K562 (cell line): ENCODE measurements at regions not wholly inside any gene's neighbourhood (a gene's known extent, or its start where the extent isn't known, plus 50 kb on each side); places are given as distances from the start of the nearest gene placed in this dataset.

Source experiments
- ATAC-seq: fragments of 200-7000 bp; cut with Tn5 transposase; 3 replicates; pipeline ENCODE4 v1.9.1; 2020; ENCODE audit warnings: moderate library complexity
- BruUV-seq: library from RNA; stranded (reverse); fragments of 400-500 nt; replicated peaks from 2 replicates; lab custom pipeline; 2021; lab: Mats Ljungman, UMichigan
- CTCF ChIA-PET: fragments of 300-600 bp; formaldehyde crosslinking; extraction: SDS; loops from one replicate; lab custom pipeline; 2021; ENCODE audit warnings: low intra/inter-chr PET ratio; lab: Yijun Ruan, JAX
- POLR2A ChIA-PET: fragments of 300-600, 350-650 bp; sonication (Branson Sonifier 250); formaldehyde crosslinking; extraction: SDS; loops from one replicate; lab custom pipeline; 2021; ENCODE audit warnings: antibody characterized with exemption, inconsistent platforms; lab: Yijun Ruan, JAX
- DNase-seq, 4 experiments: peaks; one replicate each; pipeline versions ENCODE4 v3.0.0 to v3.0.0-alpha.2; 2011 to 2018; ENCODE audit warnings: low spot score in 3 of 4, mixed read lengths in 3 of 4; ENCODE audit errors: extremely low read depth in 1 of 4
- FAIRE-seq: peaks from 2 replicates; lab custom pipeline; 2011; peaks lifted over from hg19 to GRCh38; lab: Jason Lieb, UNC
- H2AFZ ChIP-seq: 2 replicates; pipeline ENCODE4 v1.6.0; 2011; ENCODE audit warnings: low read depth, low read length, control low read depth, inconsistent platforms
- H3K27ac ChIP-seq: fragments of 200-600 bp; 3 replicates; pipeline ENCODE4 v1.8.0; 2011; ENCODE audit warnings: low read depth, mild to moderate bottlenecking, control low read depth, inconsistent platforms, low read length, moderate library complexity, mixed read lengths; ENCODE audit errors: extremely low read depth
- H3K27me3 ChIP-seq, 2 experiments: fragments of 300-600 bp in 1 of 2; 2 replicates in 1 of 2; 3 replicates in 1 of 2; pipeline versions ENCODE4 v1.6.0 to v1.8.0; 2011; ENCODE audit warnings: inconsistent platforms in 2 of 2, low read length in 2 of 2, mild to moderate bottlenecking in 1 of 2, mixed read lengths in 1 of 2, moderate library complexity in 1 of 2; ENCODE audit not compliant: control insufficient read depth in 2 of 2, insufficient read depth in 2 of 2
- H3K36me3 ChIP-seq: fragments of 300-600 bp; 3 replicates; pipeline ENCODE4 v1.8.0; 2011; ENCODE audit warnings: mild to moderate bottlenecking, low read length, inconsistent platforms; ENCODE audit not compliant: control insufficient read depth, insufficient read depth
- H3K4me1 ChIP-seq, 2 experiments: fragments of 200-600 bp in 1 of 2; replicated peaks in 1 of 2; 2 replicates in 1 of 2; 3 replicates in 1 of 2; pipeline versions ENCODE4 v1.5.1 to v1.8.0; 2011; ENCODE audit warnings: inconsistent platforms in 2 of 2, low read length in 2 of 2, mild to moderate bottlenecking in 1 of 2, mixed read lengths in 1 of 2, moderate library complexity in 1 of 2; ENCODE audit not compliant: control insufficient read depth in 2 of 2, insufficient read depth in 2 of 2
- H3K4me2 ChIP-seq: 2 replicates; pipeline ENCODE4 v1.6.1; 2011; ENCODE audit warnings: low read length, control low read depth, inconsistent platforms, mixed read lengths; ENCODE audit not compliant: insufficient read depth
- H3K4me3 ChIP-seq: fragments of 200-600 bp; sonication (generic), shearing (Covaris generic); 2 replicates; pipeline ENCODE4 v1.5.1; 2016; ENCODE audit warnings: control low read depth, inconsistent platforms
- H3K79me2 ChIP-seq: fragments of 200-600 bp; 3 replicates; pipeline ENCODE4 v1.8.0; 2011; ENCODE audit warnings: low read length, inconsistent platforms; ENCODE audit not compliant: control insufficient read depth, insufficient read depth
- H3K9ac ChIP-seq, 2 experiments: 2 replicates each; pipeline versions ENCODE4 v1.6.0 to v1.6.1; 2011; ENCODE audit warnings: low read depth in 2 of 2, low read length in 2 of 2, control low read depth in 1 of 2, inconsistent platforms in 1 of 2, mild to moderate bottlenecking in 1 of 2, mixed read lengths in 1 of 2; ENCODE audit not compliant: insufficient read depth in 1 of 2
- H3K9me1 ChIP-seq: one replicate; pipeline ENCODE4 v1.6.0; 2011; ENCODE audit warnings: inconsistent platforms, mild to moderate bottlenecking, low read length, moderate library complexity; ENCODE audit not compliant: control insufficient read depth, insufficient read depth
- H3K9me3 ChIP-seq: replicated peaks from 2 replicates; pipeline ENCODE4 v1.5.1; 2011; ENCODE audit warnings: low read depth, low read length, inconsistent platforms; ENCODE audit not compliant: control insufficient read depth, insufficient read depth
- H4K20me1 ChIP-seq: replicated peaks from 2 replicates; pipeline ENCODE4 v1.6.1; 2011; ENCODE audit warnings: low read length, inconsistent platforms, mixed read lengths; ENCODE audit not compliant: control insufficient read depth, insufficient read depth
- ATF2 ChIP-seq: sonication (generic); formaldehyde crosslinking; IDR thresholded peaks from 2 replicates; pipeline ENCODE4 v1.8.1; 2022; ENCODE audit warnings: missing genetic modification reagents
- BRCA1 ChIP-seq, 2 experiments: fragments of 450-650 bp in 1 of 2; sonication (generic) in 1 of 2; formaldehyde crosslinking in 1 of 2; IDR thresholded peaks; 2 replicates each; pipeline versions ENCODE4 v1.5.0 to v1.6.1; 2017 to 2020; ENCODE audit warnings: mild to moderate bottlenecking in 1 of 2, missing genetic modification reagents in 1 of 2
- MED1 ChIP-seq: sonication (generic); formaldehyde crosslinking; IDR thresholded peaks from 2 replicates; pipeline ENCODE4 v1.8.1; 2023; ENCODE audit warnings: missing genetic modification reagents, borderline replicate concordance
- NCOA4 ChIP-seq: fragments of 450-650 bp; IDR thresholded peaks from 2 replicates; pipeline ENCODE4 v1.6.1; 2018; ENCODE audit warnings: mild to moderate bottlenecking; ENCODE audit not compliant: partially characterized antibody
- POLR2H ChIP-seq: IDR thresholded peaks from 2 replicates; pipeline ENCODE4 v1.6.1; 2016; ENCODE audit warnings: missing genetic modification characterization, low read depth, mild to moderate bottlenecking, control low read depth, missing compliant biosample characterization, moderate library complexity
- SMAD4 ChIP-seq: fragments of 250-450 bp; sonication (Bioruptor Pico); conservative IDR thresholded peaks from 2 replicates; pipeline ENCODE4 v1.8.0; 2021; ENCODE audit warnings: inconsistent platforms, mild to moderate bottlenecking, moderate library complexity
- SMC3 ChIP-seq: conservative IDR thresholded peaks from 2 replicates; pipeline ENCODE4 v1.6.1; 2011; ENCODE audit warnings: low read depth, low read length, improper control_type of control experiment; ENCODE audit not compliant: insufficient read depth
- WGBS: fragments of 100-300 bp; shearing (Covaris generic); methylation state at CpG from one replicate; pipeline ENCODE4 v1.1.6; 2016; ENCODE audit warnings: low coverage, mixed read lengths; ENCODE audit not compliant: insufficient coverage; ENCODE audit errors: missing lambda C conversion rate; 5-methylcytosine and 5-hydroxymethylcytosine counted together
- in situ Hi-C: fragments of 300-500 bp; cut with MboI; formaldehyde crosslinking; loops from 4 replicates; pipeline ENCODE4 v1.15.0; 2018; ENCODE audit warnings: inconsistent platforms, mixed read lengths
- intact Hi-C: fragments of 100-400 bp; cut with micrococcal nuclease; formaldehyde crosslinking; loops from 2 replicates; pipeline ENCODE4 v1.14.2; 2022
- TF ChIP-seq, protein P1 (sequence below): sonication (generic); formaldehyde crosslinking; IDR thresholded peaks from 2 replicates; pipeline ENCODE4 v1.8.0; 2022; ENCODE audit warnings: mild to moderate bottlenecking, missing genetic modification reagents

DNA sequence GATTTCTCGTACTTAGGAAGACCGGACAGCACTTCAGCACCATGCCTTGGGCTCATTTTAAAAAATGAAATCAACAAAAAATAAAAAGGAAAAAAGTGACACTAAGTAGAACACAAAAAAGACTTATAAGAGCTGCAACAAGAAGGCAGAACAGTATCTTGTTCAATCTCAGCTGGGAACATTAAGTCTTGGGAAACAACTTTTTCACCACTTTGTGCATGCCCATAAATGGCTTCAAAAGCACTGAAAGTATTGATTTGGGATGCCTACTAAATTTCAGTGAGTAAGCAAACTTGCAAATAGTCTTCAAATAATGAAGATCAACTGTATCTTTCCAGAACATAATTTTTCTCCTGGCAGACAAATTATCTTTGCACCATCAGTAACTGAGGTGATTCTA is 489.3 kb downstream of the NXPH1 start:
- 19% methylated on average over 2 of the region's 2 CpGs for WGBS
- H3K9me1 ChIP-seq = no peaks in the 10 kb centered on the region
- intact Hi-C loops = no loop called here
- DNase-seq = no peak
- TF ChIP-seq SMAD4 (CRISPR knock-in tag) (no peak), SMC3 (no peak), MED1 (CRISPR knock-in tag) (no peak), BRCA1 (IDR thresholded peaks at IDR 0.05) (no peak), BRCA1 (CRISPR knock-in tag; IDR thresholded peaks at IDR 0.05) (no peak), ATF2 (CRISPR knock-in tag) (no peak), POLR2H (tag) (no peak), NCOA4 (no peak)
- TF ChIP-seq, protein P1, sequence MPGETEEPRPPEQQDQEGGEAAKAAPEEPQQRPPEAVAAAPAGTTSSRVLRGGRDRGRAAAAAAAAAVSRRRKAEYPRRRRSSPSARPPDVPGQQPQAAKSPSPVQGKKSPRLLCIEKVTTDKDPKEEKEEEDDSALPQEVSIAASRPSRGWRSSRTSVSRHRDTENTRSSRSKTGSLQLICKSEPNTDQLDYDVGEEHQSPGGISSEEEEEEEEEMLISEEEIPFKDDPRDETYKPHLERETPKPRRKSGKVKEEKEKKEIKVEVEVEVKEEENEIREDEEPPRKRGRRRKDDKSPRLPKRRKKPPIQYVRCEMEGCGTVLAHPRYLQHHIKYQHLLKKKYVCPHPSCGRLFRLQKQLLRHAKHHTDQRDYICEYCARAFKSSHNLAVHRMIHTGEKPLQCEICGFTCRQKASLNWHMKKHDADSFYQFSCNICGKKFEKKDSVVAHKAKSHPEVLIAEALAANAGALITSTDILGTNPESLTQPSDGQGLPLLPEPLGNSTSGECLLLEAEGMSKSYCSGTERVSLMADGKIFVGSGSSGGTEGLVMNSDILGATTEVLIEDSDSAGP (CRISPR knock-in tag) = no peak
- TF ChIP-seq, all 486 proteins: peak for 0
- in situ Hi-C loops = no loop called here
- CTCF ChIA-PET = no interaction called here
- Histone ChIP-seq H4K20me1 (no peaks in the 10 kb centered on the region), H3K4me2 (no peak overlapping the region), H3K36me3 (no peaks in the 10 kb centered on the region), H3K4me1 (no peaks in the 10 kb centered on the region), H3K27ac (no peak overlapping the region), H3K4me3 (no peak overlapping the region), H2AFZ (no peak overlapping the region), H3K27me3 (no peaks in the 10 kb centered on the region), H3K9ac (no peak overlapping the region), H3K79me2 (no peaks in the 10 kb centered on the region), H3K9me3 (no peaks in the 10 kb centered on the region)
- POLR2A ChIA-PET = no interaction called here
- ATAC-seq = no peak
- no TSS peak for BruUV-seq
- FAIRE-seq = no peak
